H7 (cell line): ENCODE measurements at regions not wholly inside any gene's neighbourhood (a gene's known extent, or its start where the extent isn't known, plus 50 kb on each side); places are given as distances from the start of the nearest gene placed in this dataset.
A peak's percentile ranks its signal among the peaks of the same experiment; 100 is the strongest.
"Not testable (repeated sequence)": the region's sequence is repeated elsewhere in the genome, so short reads cannot be mapped to it uniquely, and the experiment has no call there.

Experiments
- DNase-seq: peaks from one replicate; pipeline ENCODE4 v3.0.0; 2012
- H3K27me3 ChIP-seq: 2 replicates; pipeline ENCODE4 v1.6.0; 2011; ENCODE audit warnings: mild to moderate bottlenecking, low read length; ENCODE audit not compliant: control insufficient read depth, insufficient read depth
- H3K36me3 ChIP-seq: replicated peaks from 2 replicates; pipeline ENCODE4 v1.5.1; 2011; ENCODE audit warnings: low read length; ENCODE audit not compliant: control insufficient read depth, insufficient read depth
- H3K4me3 ChIP-seq: 2 replicates; pipeline ENCODE4 v1.5.1; 2011; ENCODE audit warnings: low read depth, mild to moderate bottlenecking, control low read depth, low read length, moderate library complexity; ENCODE audit not compliant: insufficient read depth

GRCh38 chr7:55687252-55687651, 115.0 kb upstream of the VOPP1 start:
- not testable (repeated sequence) for H3K27me3 ChIP-seq, H3K36me3 ChIP-seq, DNase-seq, H3K4me3 ChIP-seq

- H3K27me3 ChIP-seq, H3K36me3 ChIP-seq, H3K4me3 ChIP-seq, DNase-seq: not testable (repeated sequence)
Observed at GRCh38 chr7:55686771-55687170, 114.5 kb upstream of the VOPP1 start.

- not testable (repeated sequence) for H3K27me3 ChIP-seq, H3K36me3 ChIP-seq, H3K4me3 ChIP-seq
- DNase-seq: peak; percentile 16
Observed at GRCh38 chr7:55683501-55683900, 111.2 kb upstream of the VOPP1 start.

- not testable (repeated sequence) for DNase-seq, H3K27me3 ChIP-seq, H3K36me3 ChIP-seq, H3K4me3 ChIP-seq
Observed at GRCh38 chr7:55675589-55675988, 103.3 kb upstream of the VOPP1 start.

GRCh38 chr7:55673525-55673924, 101.2 kb upstream of the VOPP1 start:
- not testable (repeated sequence) for H3K27me3 ChIP-seq, H3K4me3 ChIP-seq, H3K36me3 ChIP-seq, DNase-seq

- not testable (repeated sequence) for H3K36me3 ChIP-seq, DNase-seq, H3K4me3 ChIP-seq, H3K27me3 ChIP-seq
Observed at GRCh38 chr7:55672084-55672483, 99.8 kb upstream of the VOPP1 start.

- no peak for DNase-seq
Observed at GRCh38 chr7:55657654-55658053, 85.4 kb upstream of the VOPP1 start.

GRCh38 chr7:55651057-55651456, 78.8 kb upstream of the VOPP1 start:
- no peaks in the 10 kb centered on the region for H3K36me3 ChIP-seq
- no peak for DNase-seq
- H3K4me3 ChIP-seq: no peak overlapping the region
- no peaks in the 10 kb centered on the region for H3K27me3 ChIP-seq

More at GRCh38 chr7:55657654-55658053, 85.4 kb upstream of the VOPP1 start:
- Histone ChIP-seq H3K4me3 (no peak overlapping the region), H3K36me3 (no peaks in the 10 kb centered on the region), H3K27me3 (no peaks in the 10 kb centered on the region)

GRCh38 chr7:55649238-55649637, 76.9 kb upstream of the VOPP1 start:
- no peak overlapping the region for H3K4me3 ChIP-seq
- no peak for DNase-seq
- no peaks in the 10 kb centered on the region for H3K36me3 ChIP-seq
- no peaks in the 10 kb centered on the region for H3K27me3 ChIP-seq

- H3K27me3 ChIP-seq: no peaks in the 10 kb centered on the region
- H3K36me3 ChIP-seq: no peaks in the 10 kb centered on the region
- no peak overlapping the region for H3K4me3 ChIP-seq
- DNase-seq: no peak
Observed at GRCh38 chr7:55644567-55644966, 72.3 kb upstream of the VOPP1 start.

GRCh38 chr7:55642266-55642665, 70.0 kb upstream of the VOPP1 start:
- H3K36me3 ChIP-seq: no peaks in the 10 kb centered on the region

GRCh38 chr7:55641811-55642210, 69.5 kb upstream of the VOPP1 start:
- Histone ChIP-seq H3K36me3 (no peaks in the 10 kb centered on the region), H3K4me3 (no peak overlapping the region), H3K27me3 (no peaks in the 10 kb centered on the region)
- no peak for DNase-seq

More at GRCh38 chr7:55642266-55642665, 70.0 kb upstream of the VOPP1 start:
- no peaks in the 10 kb centered on the region for H3K27me3 ChIP-seq
- H3K4me3 ChIP-seq: no peak overlapping the region
- DNase-seq: no peak

GRCh38 chr7:55641273-55641691, 69.0 kb upstream of the VOPP1 start:
- DNase-seq: peak; percentile 54
- Histone ChIP-seq H3K36me3 (no peaks in the 10 kb centered on the region), H3K27me3 (no peaks in the 10 kb centered on the region), H3K4me3 (no peak overlapping the region)

GRCh38 chr7:55639640-55640039, 67.3 kb upstream of the VOPP1 start:
- Histone ChIP-seq H3K4me3 (no peak overlapping the region), H3K36me3 (no peaks in the 10 kb centered on the region), H3K27me3 (no peaks in the 10 kb centered on the region)
- DNase-seq: no peak

- no peak for DNase-seq
- H3K36me3 ChIP-seq: no peaks in the 10 kb centered on the region
- no peaks in the 10 kb centered on the region for H3K27me3 ChIP-seq
- H3K4me3 ChIP-seq: no peak overlapping the region
Observed at GRCh38 chr7:55629051-55629677, 56.9 kb upstream of the VOPP1 start.

- DNase-seq: no peak
- H3K36me3 ChIP-seq: no peaks in the 10 kb centered on the region
- no peak overlapping the region for H3K4me3 ChIP-seq
- no peaks in the 10 kb centered on the region for H3K27me3 ChIP-seq
Observed at GRCh38 chr7:55624813-55625212, 52.5 kb upstream of the VOPP1 start.
